NT2/D1 (cell line): ENCODE measurements at regions not wholly inside any gene's neighbourhood (a gene's known extent, or its start where the extent isn't known, plus 50 kb on each side); places are given as distances from the start of the nearest gene placed in this dataset.

Source experiments
- DNase-seq: peaks from one replicate; pipeline ENCODE4 v3.0.0-alpha.2; 2011; ENCODE audit warnings: low read depth, low spot score
- H3K27me3 ChIP-seq: 2 replicates; pipeline ENCODE4 v1.6.0; 2011; ENCODE audit warnings: mild to moderate bottlenecking; ENCODE audit not compliant: insufficient read length, insufficient read depth
- H3K36me3 ChIP-seq: 2 replicates; pipeline ENCODE4 v1.6.1; 2011; ENCODE audit warnings: mild to moderate bottlenecking, low read length, mixed read lengths; ENCODE audit not compliant: insufficient read depth, insufficient read length
- H3K4me1 ChIP-seq: 2 replicates; pipeline ENCODE4 v1.5.1; 2011; ENCODE audit not compliant: insufficient read depth, insufficient read length
- H3K4me3 ChIP-seq: 2 replicates; pipeline ENCODE4 v1.5.1; 2011; ENCODE audit warnings: low read depth; ENCODE audit not compliant: insufficient read length
- H3K9ac ChIP-seq: 2 replicates; pipeline ENCODE4 v1.6.0; 2011; ENCODE audit warnings: low read depth; ENCODE audit not compliant: insufficient read length
- H3K9me3 ChIP-seq: 2 replicates; pipeline ENCODE4 v1.5.1; 2011; ENCODE audit warnings: mild to moderate bottlenecking, low read length; ENCODE audit not compliant: insufficient read depth
- SUZ12 ChIP-seq: IDR thresholded peaks from 2 replicates; pipeline ENCODE4 v1.6.1; 2011; ENCODE audit not compliant: insufficient read length, insufficient read depth; ENCODE audit errors: extremely low read depth
- YY1 ChIP-seq: IDR thresholded peaks from 2 replicates; pipeline ENCODE4 v1.6.1; 2011; ENCODE audit not compliant: insufficient read length, insufficient read depth
- ZNF274 ChIP-seq: IDR thresholded peaks from 2 replicates; pipeline ENCODE4 v1.6.1; 2011; ENCODE audit warnings: mild to moderate bottlenecking, low read depth, low read length

GRCh38 chr6:23218751-23219150 lies 649.4 kb downstream of the HDGFL1 start:
- peak; percentile 39 for DNase-seq
- no peaks in the 10 kb centered on the region for H3K36me3 ChIP-seq
- H3K27me3 ChIP-seq: no peaks in the 10 kb centered on the region
- no peaks in the 10 kb centered on the region for H3K9me3 ChIP-seq
- no peak for TF ChIP-seq ZNF274
- no peak for TF ChIP-seq SUZ12
- no peak for TF ChIP-seq YY1
- H3K9ac ChIP-seq: no peak overlapping the region
- H3K4me3 ChIP-seq: no peak overlapping the region
- no peaks in the 10 kb centered on the region for H3K4me1 ChIP-seq

DNA sequence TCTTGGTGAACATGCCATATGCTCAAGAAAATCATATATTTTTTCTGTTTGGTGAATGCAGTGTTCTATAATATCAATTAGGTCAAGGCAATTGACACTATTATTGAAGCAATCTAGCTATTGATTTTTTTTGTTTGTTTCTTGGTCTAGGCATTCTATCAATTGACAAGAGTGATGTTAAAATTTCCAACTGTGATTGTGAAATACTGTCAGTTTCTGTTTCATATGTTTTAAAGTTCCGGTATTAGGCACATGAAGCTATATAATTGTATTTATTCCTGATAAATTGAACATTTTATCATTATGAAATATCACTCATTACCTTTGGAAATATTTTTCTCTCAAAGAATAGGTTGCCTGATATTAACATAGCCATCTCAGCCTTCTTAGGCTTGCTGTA lies 653.4 kb downstream of the HDGFL1 start:
- TF ChIP-seq ZNF274 (no peak), YY1 (no peak), SUZ12 (no peak)
- no peaks in the 10 kb centered on the region for H3K27me3 ChIP-seq
- DNase-seq: no peak
- H3K4me3 ChIP-seq: no peak overlapping the region
- H3K36me3 ChIP-seq: no peaks in the 10 kb centered on the region
- H3K9me3 ChIP-seq: no peaks in the 10 kb centered on the region
- H3K9ac ChIP-seq: no peak overlapping the region
- H3K4me1 ChIP-seq: no peaks in the 10 kb centered on the region

DNA sequence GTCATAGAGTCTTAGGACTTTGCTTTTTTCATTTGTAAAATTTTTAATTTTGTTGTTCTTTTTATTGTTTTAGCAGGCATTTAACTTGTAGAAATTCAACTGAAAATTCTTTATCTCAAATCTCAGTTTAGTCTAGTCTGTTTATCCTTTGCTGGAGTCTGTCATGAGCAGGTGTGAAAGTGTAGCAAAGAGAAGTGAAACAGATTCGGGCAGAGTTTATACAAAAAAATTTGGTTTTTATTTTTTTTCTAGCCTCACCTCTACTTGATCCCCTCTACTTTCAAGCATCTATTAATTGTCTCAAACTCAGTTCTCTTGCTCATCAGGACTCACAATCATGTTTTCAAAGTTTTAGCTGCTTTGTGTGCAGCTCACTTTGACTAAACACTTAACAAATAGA lies 655.2 kb downstream of the HDGFL1 start:
- H3K4me3 ChIP-seq: no peak overlapping the region
- no peaks in the 10 kb centered on the region for H3K36me3 ChIP-seq
- H3K9ac ChIP-seq: no peak overlapping the region
- no peaks in the 10 kb centered on the region for H3K4me1 ChIP-seq
- H3K27me3 ChIP-seq: no peaks in the 10 kb centered on the region
- no peak for DNase-seq
- TF ChIP-seq SUZ12 (no peak), ZNF274 (no peak), YY1 (no peak)
- H3K9me3 ChIP-seq: no peaks in the 10 kb centered on the region

- H3K4me3 ChIP-seq: no peak overlapping the region
- TF ChIP-seq SUZ12: no peak
- no peak for TF ChIP-seq ZNF274
- no peak for TF ChIP-seq YY1
- no peaks in the 10 kb centered on the region for H3K36me3 ChIP-seq
- H3K4me1 ChIP-seq: no peaks in the 10 kb centered on the region
- no peak overlapping the region for H3K9ac ChIP-seq
- no peak for DNase-seq
- H3K27me3 ChIP-seq: no peaks in the 10 kb centered on the region
- H3K9me3 ChIP-seq: no peaks in the 10 kb centered on the region
Measured at GRCh38 chr6:23228439-23229024, 659.2 kb downstream of the HDGFL1 start.

DNA sequence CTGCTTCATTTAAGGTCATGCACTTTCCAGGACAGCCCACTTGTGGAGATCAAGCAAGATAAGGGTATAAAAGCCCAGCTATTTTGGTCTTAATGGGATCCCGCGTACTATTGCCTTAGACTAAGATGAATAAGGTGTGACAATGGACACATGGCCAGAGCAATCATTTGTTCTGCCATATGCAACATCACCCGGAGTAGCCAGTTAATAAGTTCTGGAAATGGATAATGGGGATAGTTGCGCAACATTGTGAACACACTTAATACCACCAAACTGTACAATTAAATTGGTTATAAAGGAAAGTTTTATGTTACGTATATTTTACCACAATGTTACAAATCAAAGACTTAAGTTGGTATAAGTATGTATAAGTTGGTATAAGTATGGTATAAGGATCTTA lies 674.5 kb downstream of the HDGFL1 start:
- no peaks in the 10 kb centered on the region for H3K9me3 ChIP-seq
- no peak for DNase-seq
- H3K9ac ChIP-seq: no peak overlapping the region
- TF ChIP-seq SUZ12 (no peak), YY1 (no peak), ZNF274 (no peak)
- no peaks in the 10 kb centered on the region for H3K4me1 ChIP-seq
- no peak overlapping the region for H3K4me3 ChIP-seq
- H3K27me3 ChIP-seq: no peaks in the 10 kb centered on the region
- H3K36me3 ChIP-seq: no peaks in the 10 kb centered on the region

- no peaks in the 10 kb centered on the region for H3K27me3 ChIP-seq
Measured at GRCh38 chr6:23244300-23244699, 674.9 kb downstream of the HDGFL1 start.

DNA sequence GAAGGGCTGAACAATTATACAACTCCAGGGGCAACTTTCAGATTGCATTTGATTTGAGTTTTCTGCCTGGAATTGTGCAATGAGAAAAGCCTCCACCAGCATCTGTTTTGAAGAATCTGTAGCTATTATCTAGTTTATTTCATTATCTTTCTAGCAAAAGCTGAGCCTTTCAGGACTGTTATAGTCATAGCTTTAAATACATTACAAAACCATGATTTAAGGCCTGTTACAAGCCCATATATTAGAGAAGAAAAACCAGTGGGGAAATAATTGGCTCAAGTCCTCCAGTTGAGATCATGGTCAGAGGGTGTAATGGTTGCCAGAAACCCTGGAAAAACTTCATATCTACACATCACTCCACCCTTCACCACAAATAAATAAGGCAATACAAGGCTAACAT lies 676.2 kb downstream of the HDGFL1 start:
- Histone ChIP-seq H3K9me3 (no peaks in the 10 kb centered on the region), H3K4me1 (no peaks in the 10 kb centered on the region), H3K27me3 (no peaks in the 10 kb centered on the region), H3K9ac (no peak overlapping the region), H3K36me3 (no peaks in the 10 kb centered on the region), H3K4me3 (no peak overlapping the region)
- no peak for DNase-seq
- TF ChIP-seq YY1: no peak
- TF ChIP-seq ZNF274: no peak

More at GRCh38 chr6:23244300-23244699, 674.9 kb downstream of the HDGFL1 start:
- TF ChIP-seq ZNF274 (no peak), SUZ12 (no peak), YY1 (no peak)
- H3K36me3 ChIP-seq: no peaks in the 10 kb centered on the region
- H3K9ac ChIP-seq: no peak overlapping the region
- no peaks in the 10 kb centered on the region for H3K9me3 ChIP-seq
- H3K4me1 ChIP-seq: no peaks in the 10 kb centered on the region
- DNase-seq: no peak
- no peak overlapping the region for H3K4me3 ChIP-seq

- H3K27me3 ChIP-seq: no peaks in the 10 kb centered on the region
- no peak for DNase-seq
- no peak for TF ChIP-seq YY1
- TF ChIP-seq ZNF274: no peak
- TF ChIP-seq SUZ12: no peak
- no peaks in the 10 kb centered on the region for H3K4me1 ChIP-seq
- H3K36me3 ChIP-seq: no peaks in the 10 kb centered on the region
- H3K9ac ChIP-seq: no peak overlapping the region
- no peaks in the 10 kb centered on the region for H3K9me3 ChIP-seq
- no peak overlapping the region for H3K4me3 ChIP-seq
Measured at GRCh38 chr6:23246896-23247295, 677.5 kb downstream of the HDGFL1 start.
